ENCODE measurements at regions not wholly inside any gene's neighbourhood (a gene's known extent, or its start where the extent isn't known, plus 50 kb on each side); places are given as distances from the start of the nearest gene placed in this dataset.

DNA sequence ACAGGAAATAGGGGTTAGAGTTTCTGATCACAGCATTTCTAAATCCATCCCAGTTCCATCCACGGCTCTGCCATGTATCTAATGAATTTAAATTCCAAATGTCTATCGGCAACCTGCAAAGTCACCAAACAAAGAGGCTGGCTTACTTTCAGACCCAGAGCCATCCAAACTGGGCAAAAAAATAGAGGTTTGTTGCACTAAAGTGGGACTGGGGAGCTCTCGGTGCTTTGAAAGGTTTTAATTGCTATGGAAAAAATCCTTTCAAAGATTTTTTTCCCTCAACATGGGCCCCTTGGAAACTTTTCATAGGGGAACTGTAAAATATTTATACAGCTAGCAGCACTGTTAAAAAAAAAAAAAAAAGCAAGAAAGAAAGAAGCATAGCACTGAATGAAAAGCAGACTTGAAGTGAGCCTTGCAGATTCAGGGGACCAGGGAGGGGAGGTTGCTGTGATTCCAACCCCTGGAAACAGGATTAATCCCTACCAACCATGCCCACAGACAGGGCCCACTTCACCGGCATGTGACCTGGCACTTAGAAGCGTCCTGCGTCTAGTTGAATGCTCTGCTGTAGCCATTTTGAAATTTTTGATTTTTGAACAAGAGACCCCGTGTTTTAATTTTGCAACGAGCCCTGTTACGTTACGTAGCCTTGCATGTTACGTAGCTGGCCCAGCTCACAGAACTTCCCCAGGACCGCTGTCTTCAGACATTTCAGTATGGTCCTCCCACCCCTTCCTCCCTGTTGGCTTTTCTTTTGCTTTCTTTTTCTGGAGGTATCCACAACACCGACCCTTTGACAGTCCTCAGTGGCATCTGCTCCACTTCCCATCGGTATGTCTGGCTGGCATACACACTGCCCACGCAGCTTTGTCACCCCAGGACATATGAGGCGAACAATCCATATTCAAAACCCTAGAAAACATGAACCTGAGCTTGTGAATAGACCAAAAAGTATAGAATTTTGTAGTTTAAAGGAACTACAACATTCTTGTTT, 105.3 kb upstream of the NFIB start:
- TF ChIP-seq, protein P1, sequence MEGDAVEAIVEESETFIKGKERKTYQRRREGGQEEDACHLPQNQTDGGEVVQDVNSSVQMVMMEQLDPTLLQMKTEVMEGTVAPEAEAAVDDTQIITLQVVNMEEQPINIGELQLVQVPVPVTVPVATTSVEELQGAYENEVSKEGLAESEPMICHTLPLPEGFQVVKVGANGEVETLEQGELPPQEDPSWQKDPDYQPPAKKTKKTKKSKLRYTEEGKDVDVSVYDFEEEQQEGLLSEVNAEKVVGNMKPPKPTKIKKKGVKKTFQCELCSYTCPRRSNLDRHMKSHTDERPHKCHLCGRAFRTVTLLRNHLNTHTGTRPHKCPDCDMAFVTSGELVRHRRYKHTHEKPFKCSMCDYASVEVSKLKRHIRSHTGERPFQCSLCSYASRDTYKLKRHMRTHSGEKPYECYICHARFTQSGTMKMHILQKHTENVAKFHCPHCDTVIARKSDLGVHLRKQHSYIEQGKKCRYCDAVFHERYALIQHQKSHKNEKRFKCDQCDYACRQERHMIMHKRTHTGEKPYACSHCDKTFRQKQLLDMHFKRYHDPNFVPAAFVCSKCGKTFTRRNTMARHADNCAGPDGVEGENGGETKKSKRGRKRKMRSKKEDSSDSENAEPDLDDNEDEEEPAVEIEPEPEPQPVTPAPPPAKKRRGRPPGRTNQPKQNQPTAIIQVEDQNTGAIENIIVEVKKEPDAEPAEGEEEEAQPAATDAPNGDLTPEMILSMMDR (IDR thresholded peaks at IDR 0.05; ENCODE audit: insufficient read depth, low read length) = no peak
- TF ChIP-seq, protein P2, sequence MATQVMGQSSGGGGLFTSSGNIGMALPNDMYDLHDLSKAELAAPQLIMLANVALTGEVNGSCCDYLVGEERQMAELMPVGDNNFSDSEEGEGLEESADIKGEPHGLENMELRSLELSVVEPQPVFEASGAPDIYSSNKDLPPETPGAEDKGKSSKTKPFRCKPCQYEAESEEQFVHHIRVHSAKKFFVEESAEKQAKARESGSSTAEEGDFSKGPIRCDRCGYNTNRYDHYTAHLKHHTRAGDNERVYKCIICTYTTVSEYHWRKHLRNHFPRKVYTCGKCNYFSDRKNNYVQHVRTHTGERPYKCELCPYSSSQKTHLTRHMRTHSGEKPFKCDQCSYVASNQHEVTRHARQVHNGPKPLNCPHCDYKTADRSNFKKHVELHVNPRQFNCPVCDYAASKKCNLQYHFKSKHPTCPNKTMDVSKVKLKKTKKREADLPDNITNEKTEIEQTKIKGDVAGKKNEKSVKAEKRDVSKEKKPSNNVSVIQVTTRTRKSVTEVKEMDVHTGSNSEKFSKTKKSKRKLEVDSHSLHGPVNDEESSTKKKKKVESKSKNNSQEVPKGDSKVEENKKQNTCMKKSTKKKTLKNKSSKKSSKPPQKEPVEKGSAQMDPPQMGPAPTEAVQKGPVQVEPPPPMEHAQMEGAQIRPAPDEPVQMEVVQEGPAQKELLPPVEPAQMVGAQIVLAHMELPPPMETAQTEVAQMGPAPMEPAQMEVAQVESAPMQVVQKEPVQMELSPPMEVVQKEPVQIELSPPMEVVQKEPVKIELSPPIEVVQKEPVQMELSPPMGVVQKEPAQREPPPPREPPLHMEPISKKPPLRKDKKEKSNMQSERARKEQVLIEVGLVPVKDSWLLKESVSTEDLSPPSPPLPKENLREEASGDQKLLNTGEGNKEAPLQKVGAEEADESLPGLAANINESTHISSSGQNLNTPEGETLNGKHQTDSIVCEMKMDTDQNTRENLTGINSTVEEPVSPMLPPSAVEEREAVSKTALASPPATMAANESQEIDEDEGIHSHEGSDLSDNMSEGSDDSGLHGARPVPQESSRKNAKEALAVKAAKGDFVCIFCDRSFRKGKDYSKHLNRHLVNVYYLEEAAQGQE (IDR thresholded peaks at IDR 0.05; ENCODE audit: insufficient replicate concordance, low read depth) = no peak
- TF ChIP-seq POLR2AphosphoS5 (IDR thresholded peaks at IDR 0.05; ENCODE audit: low read depth) (no peak), SPI1 (IDR thresholded peaks at IDR 0.05; ENCODE audit: borderline replicate concordance, low read depth) (no peak), GABPA (IDR thresholded peaks at IDR 0.05; ENCODE audit: low read depth) (no peak)

All from HL-60 (cell line).